ENCODE measurements at regions not wholly inside any gene's neighbourhood (a gene's known extent, or its start where the extent isn't known, plus 50 kb on each side); places are given as distances from the start of the nearest gene placed in this dataset.

DNA sequence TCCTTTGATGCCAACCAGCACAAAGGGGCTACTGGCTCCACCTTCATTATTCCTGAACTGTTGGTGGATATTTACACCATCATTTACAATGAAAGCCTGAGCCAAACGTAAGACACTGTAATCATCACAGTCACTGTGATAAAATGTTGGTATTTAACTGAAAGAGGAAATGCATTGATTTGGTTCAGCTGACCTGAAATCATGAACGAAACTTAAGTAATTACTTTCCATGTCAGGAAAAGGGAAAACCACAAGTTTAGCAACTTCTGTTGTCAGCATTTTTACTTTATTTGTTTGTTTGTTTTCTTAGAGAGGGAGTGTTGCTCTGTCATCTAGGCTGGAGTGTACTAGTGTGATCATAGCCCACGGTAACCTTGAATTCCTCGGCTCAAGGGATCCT is 247.8 kb upstream of the FAM47A start:
- TF ChIP-seq, protein P1, sequence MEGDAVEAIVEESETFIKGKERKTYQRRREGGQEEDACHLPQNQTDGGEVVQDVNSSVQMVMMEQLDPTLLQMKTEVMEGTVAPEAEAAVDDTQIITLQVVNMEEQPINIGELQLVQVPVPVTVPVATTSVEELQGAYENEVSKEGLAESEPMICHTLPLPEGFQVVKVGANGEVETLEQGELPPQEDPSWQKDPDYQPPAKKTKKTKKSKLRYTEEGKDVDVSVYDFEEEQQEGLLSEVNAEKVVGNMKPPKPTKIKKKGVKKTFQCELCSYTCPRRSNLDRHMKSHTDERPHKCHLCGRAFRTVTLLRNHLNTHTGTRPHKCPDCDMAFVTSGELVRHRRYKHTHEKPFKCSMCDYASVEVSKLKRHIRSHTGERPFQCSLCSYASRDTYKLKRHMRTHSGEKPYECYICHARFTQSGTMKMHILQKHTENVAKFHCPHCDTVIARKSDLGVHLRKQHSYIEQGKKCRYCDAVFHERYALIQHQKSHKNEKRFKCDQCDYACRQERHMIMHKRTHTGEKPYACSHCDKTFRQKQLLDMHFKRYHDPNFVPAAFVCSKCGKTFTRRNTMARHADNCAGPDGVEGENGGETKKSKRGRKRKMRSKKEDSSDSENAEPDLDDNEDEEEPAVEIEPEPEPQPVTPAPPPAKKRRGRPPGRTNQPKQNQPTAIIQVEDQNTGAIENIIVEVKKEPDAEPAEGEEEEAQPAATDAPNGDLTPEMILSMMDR (IDR thresholded peaks at IDR 0.05; ENCODE audit: insufficient read depth, missing control alignments): no peak
- DNase-seq (ENCODE audit: insufficient read length, low spot score) (no peak), FAIRE-seq (no peak)

DNA sequence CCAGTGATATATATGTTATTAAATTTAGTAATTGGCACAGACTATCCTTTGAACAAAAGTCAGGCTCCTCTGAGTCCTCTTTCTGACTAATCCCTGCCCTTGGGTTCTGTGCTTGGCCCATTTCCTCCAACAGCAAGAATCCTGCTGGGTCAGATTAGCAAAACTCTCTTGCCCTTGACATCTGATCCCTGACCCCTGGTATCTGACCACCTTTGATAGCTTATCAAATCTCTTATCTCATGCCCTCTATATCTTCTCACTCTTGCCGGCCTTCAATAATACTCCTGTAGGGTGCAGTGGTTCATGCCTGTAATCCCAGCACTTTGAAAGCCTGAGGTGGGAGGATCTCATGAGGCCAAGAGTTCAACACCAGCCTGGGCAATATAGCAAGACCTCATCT is 245.5 kb upstream of the FAM47A start:
- DNase-seq (ENCODE audit: insufficient read length, low spot score) (no peak), FAIRE-seq (no peak)
- TF ChIP-seq, protein P1 (IDR thresholded peaks at IDR 0.05; ENCODE audit: insufficient read depth, missing control alignments): no peak

DNA sequence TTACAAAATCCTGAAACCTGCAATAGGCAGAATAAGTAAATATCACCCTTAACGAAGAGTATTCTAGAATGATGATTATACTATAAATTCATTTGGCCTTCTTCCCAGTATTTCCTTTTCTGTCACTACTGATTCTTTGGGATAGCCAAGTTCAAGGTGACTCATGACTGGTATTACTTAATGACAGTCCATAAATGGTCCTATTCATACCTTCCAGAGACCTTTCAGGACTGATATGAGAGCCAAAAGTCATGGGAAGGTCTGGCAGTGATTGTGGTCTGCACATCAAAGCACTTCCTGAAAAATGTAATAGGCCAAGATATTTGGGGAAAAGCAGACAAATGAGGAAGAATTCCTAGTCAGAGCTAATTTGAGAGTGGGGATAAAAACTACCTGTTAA is 239.6 kb upstream of the FAM47A start:
- no peak for DNase-seq (ENCODE audit: insufficient read length, low spot score)
- TF ChIP-seq, protein P1 (IDR thresholded peaks at IDR 0.05; ENCODE audit: insufficient read depth, missing control alignments): no peak
- no peak for FAIRE-seq

DNA sequence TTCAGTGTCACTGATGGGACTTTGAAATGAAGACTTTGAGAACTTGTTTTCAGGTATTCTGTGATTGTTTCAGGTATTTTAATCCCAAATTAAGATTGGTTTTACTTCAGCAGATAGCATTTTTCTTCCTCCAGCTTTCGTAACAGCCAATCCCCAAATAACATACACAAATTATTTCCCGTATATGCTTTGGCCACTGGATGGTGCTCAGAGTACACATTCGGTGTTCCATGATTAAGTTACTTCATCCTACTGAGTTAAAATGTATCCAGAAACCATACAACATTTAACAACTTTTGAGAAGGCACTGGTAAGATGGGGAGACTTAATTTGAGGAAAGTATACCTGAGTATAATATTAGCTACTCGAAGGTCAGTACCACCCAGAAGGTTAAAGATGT is 233.4 kb upstream of the FAM47A start:
- TF ChIP-seq, protein P1 (IDR thresholded peaks at IDR 0.05; ENCODE audit: insufficient read depth, missing control alignments): peak; percentile 29
- FAIRE-seq: no peak
- DNase-seq (ENCODE audit: insufficient read length, low spot score): no peak

DNA sequence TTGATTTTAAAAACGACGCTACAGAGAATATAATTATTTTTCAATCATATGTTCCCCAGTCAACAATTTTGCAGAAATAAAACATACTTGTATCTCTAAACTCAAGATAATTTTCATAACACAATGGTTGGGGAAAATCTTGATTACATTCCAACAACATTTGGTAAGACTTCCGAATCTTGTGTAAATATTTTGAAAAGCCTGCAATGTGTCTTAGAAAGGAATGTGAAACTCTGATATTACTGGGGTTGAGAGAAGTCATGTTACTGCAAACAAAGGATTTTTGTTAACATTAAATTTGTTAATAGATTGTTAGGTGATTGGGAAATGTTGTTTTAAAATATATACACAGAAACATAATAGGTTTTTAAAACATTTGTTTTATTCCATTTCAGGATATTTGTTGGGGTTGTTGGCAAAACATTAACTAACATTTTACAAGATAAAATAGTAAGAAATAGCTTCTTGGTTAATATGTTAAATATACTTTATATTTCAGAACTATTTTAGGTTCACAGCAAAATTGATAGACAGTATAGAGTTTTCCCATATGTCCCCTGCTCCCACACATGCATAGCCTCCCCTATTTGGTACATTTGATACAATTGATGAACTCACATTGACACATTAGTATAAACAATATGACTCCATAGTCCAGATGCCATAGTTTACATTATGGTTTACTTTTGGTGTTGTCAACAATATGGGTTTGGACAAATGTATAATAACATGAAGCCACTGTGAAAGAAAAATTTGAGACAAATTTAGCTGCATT is 218.6 kb upstream of the FAM47A start:
- TF ChIP-seq, protein P1 (IDR thresholded peaks at IDR 0.05; ENCODE audit: insufficient read depth, missing control alignments): no peak
- no peak for FAIRE-seq
- no peak for DNase-seq (ENCODE audit: insufficient read length, low spot score)

DNA sequence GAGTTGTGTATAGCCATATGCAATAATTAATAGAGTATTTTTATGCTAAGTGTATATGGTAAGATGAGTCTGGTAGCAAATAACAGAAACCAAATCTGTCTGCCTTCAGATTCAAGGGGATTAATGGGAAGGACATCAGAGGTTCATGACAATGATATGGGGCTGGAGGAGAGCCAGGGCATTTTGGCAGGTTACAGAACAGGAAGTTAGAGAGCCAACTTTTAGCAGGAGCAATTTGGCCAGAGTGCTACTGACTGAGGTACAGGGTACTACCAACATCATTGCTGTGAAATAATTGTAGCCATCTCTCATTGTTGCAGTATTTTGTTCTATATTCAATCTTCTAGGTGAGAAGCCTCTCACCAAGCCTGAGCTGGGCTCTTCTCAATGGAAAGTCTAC is 210.9 kb upstream of the FAM47A start:
- no peak for DNase-seq (ENCODE audit: insufficient read length, low spot score)
- no peak for FAIRE-seq
- TF ChIP-seq, protein P1 (IDR thresholded peaks at IDR 0.05; ENCODE audit: insufficient read depth, missing control alignments): no peak

DNA sequence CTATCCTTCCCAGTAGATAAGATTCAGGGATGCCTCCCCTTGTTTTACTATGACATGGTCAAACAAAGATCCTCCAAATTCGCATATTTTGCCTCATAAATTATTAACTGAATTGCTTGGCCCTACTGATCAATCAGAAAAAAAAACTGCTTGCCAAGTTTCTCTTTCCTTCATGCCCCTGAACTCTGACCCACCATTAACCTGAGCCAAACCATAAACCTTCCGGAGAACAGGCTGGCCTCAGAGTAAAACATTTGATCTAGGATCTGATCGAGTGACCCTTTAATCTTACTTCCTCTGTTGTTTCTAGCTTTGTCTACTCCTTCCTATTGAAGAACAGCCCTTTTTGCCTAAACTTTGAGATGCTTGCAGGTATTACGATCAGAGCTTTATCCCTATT is 209.7 kb upstream of the FAM47A start:
- FAIRE-seq: no peak
- DNase-seq (ENCODE audit: insufficient read length, low spot score): no peak
- TF ChIP-seq, protein P1 (IDR thresholded peaks at IDR 0.05; ENCODE audit: insufficient read depth, missing control alignments): no peak
